ENCODE measurements at regions not wholly inside any gene's neighbourhood (a gene's known extent, or its start where the extent isn't known, plus 50 kb on each side); places are given as distances from the start of the nearest gene placed in this dataset.
"Not testable (repeated sequence)": the region's sequence is repeated elsewhere in the genome, so short reads cannot be mapped to it uniquely, and the experiment has no call there.

DNA sequence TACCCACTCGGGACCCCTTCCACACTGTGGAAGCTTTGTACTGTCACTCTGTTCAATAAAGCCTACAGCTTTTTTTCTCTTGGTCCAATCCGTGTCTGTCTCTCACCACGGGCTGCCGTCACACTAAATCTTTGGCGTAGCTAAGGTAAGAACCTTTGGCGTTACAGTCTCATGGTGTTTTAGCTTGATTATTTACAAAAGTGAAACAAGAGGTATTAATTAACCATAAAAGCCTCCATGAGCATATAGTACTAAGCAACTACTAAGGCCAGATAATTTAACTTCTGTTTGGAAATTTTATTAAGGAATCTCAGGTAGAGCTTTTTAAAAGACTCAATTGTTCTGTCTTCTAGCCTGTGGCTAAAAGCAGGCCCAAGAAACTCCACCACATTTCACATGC is 370.7 kb upstream of the TRPC7 start:
- TF ChIP-seq, protein P1, sequence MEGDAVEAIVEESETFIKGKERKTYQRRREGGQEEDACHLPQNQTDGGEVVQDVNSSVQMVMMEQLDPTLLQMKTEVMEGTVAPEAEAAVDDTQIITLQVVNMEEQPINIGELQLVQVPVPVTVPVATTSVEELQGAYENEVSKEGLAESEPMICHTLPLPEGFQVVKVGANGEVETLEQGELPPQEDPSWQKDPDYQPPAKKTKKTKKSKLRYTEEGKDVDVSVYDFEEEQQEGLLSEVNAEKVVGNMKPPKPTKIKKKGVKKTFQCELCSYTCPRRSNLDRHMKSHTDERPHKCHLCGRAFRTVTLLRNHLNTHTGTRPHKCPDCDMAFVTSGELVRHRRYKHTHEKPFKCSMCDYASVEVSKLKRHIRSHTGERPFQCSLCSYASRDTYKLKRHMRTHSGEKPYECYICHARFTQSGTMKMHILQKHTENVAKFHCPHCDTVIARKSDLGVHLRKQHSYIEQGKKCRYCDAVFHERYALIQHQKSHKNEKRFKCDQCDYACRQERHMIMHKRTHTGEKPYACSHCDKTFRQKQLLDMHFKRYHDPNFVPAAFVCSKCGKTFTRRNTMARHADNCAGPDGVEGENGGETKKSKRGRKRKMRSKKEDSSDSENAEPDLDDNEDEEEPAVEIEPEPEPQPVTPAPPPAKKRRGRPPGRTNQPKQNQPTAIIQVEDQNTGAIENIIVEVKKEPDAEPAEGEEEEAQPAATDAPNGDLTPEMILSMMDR (IDR thresholded peaks at IDR 0.05; ENCODE audit: low read depth, low read length): no peak
- no peak for TF ChIP-seq MYC (IDR thresholded peaks at IDR 0.05; ENCODE audit: low read depth, low read length)
- TF ChIP-seq, protein P2, sequence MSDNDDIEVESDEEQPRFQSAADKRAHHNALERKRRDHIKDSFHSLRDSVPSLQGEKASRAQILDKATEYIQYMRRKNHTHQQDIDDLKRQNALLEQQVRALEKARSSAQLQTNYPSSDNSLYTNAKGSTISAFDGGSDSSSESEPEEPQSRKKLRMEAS (IDR thresholded peaks at IDR 0.05; ENCODE audit: low read depth, low read length): no peak
- no peak for TF ChIP-seq POLR2A (IDR thresholded peaks at IDR 0.05; ENCODE audit: extremely low read depth, insufficient read length)
- no peak for DNase-seq (ENCODE audit: low read depth)

DNA sequence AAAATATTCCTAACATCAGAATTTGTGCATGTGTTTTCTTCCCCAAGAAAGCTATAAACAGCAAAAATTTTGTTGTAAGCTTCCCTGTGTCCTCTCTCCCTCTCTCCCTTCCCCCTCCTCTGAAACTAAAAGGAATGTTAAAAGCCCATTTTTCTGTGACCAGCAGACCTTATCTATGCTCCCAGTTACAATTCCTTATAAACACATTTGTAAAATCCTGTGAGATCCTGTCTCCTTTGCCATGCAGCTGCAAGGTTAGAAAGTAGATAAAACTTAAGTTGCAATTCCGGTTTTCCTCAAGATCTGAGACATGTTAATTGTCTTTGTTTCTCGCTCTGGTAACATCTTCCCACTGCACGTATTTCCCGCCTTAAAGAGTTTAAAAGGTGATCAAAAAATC is 370.3 kb upstream of the TRPC7 start:
- H3K4me3 ChIP-seq (ENCODE audit: low read depth, low read length); DNase-seq (ENCODE audit: low read depth): not testable (repeated sequence)

More for the DNA sequence above, 370.7 kb upstream of the TRPC7 start:
- H3K4me3 ChIP-seq (ENCODE audit: low read depth, low read length): no peak overlapping the region

DNA sequence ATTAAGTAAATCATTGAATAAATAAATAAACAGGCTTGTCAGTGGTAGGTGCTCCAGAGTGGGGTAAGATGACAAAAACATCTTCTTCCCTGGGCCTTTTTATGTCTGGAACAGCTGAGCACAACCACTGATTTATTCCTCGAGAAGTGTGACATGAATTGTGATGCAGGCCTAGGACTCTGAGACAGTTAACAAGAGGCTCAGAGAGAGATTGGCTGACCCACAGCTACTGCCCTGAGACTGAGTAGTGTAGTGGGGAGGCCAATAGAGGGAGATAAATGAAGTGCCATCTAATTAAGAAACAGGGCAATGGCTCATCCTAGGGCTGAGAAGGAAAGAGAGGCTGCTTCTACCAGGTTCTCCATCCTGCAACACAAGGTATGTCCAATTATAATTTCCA is 369.3 kb upstream of the TRPC7 start:
- no peak overlapping the region for H3K4me3 ChIP-seq (ENCODE audit: low read depth, low read length)
- no peak for DNase-seq (ENCODE audit: low read depth)
- no peak for TF ChIP-seq MYC (IDR thresholded peaks at IDR 0.05; ENCODE audit: low read depth, low read length)
- no peak for TF ChIP-seq POLR2A (IDR thresholded peaks at IDR 0.05; ENCODE audit: extremely low read depth, insufficient read length)
- TF ChIP-seq, protein P1 (IDR thresholded peaks at IDR 0.05; ENCODE audit: low read depth, low read length): no peak
- TF ChIP-seq, protein P2 (IDR thresholded peaks at IDR 0.05; ENCODE audit: low read depth, low read length): no peak

DNA sequence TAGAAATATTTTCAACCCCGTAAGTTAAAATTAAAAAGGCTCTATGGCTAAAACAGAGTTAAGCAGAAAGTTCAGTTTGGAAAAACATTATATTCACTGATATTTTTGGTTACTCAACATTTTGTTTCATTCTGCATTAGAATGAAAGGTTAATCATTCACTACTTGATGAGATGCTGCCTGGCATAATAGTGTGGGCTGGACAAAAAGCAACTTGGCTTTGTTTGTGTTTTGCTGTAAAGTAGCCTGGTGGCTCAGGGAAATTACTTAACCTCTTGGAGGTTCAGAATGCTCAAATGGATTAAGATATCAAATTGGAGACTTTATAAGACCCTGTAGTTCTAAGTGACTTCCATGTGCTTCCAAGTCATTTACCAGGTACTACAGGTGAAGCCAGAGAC is 367.4 kb upstream of the TRPC7 start:
- no peak for DNase-seq (ENCODE audit: low read depth)
- H3K4me3 ChIP-seq (ENCODE audit: low read depth, low read length): no peak overlapping the region
- TF ChIP-seq, protein P1 (IDR thresholded peaks at IDR 0.05; ENCODE audit: low read depth, low read length): no peak
- TF ChIP-seq MYC (IDR thresholded peaks at IDR 0.05; ENCODE audit: low read depth, low read length): no peak
- TF ChIP-seq, protein P2 (IDR thresholded peaks at IDR 0.05; ENCODE audit: low read depth, low read length): no peak
- TF ChIP-seq POLR2A (IDR thresholded peaks at IDR 0.05; ENCODE audit: extremely low read depth, insufficient read length): no peak

DNA sequence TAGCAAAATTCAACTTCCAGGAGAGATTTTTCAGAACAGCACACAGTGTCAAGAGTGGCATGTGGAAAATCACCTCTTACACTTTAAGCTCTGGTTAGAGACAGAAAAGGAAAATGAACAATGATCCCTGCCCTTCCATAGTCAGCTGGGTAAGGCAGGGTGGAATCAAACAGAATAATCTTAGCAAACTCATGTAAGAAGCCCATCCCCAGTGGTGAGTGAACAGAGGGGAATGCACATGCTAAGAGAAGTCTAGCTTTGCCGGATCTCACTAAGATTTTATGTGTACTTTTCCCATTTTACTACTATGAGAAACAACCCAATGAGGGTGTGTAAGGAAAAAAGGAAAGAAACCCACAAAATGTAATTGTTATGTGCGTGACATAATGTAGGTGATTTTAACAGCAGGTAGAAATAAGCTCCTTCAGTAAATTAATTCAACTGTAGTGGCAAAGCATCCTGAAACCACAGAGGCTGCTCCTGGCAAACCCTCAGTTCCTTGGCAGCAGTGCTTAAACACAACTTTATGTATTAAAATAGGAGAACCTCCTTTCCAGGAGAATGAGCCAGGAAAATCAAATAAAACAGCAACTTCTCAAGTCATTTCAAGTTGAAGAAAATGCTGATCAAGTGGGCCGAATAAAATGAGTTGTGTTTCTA is 366.0 kb upstream of the TRPC7 start:
- TF ChIP-seq, protein P1 (IDR thresholded peaks at IDR 0.05; ENCODE audit: low read depth, low read length): no peak
- TF ChIP-seq POLR2A (IDR thresholded peaks at IDR 0.05; ENCODE audit: extremely low read depth, insufficient read length) (no peak), MYC (IDR thresholded peaks at IDR 0.05; ENCODE audit: low read depth, low read length) (no peak)
- TF ChIP-seq, protein P2 (IDR thresholded peaks at IDR 0.05; ENCODE audit: low read depth, low read length): no peak
- no peak for DNase-seq (ENCODE audit: low read depth)
- H3K4me3 ChIP-seq (ENCODE audit: low read depth, low read length): no peak overlapping the region

DNA sequence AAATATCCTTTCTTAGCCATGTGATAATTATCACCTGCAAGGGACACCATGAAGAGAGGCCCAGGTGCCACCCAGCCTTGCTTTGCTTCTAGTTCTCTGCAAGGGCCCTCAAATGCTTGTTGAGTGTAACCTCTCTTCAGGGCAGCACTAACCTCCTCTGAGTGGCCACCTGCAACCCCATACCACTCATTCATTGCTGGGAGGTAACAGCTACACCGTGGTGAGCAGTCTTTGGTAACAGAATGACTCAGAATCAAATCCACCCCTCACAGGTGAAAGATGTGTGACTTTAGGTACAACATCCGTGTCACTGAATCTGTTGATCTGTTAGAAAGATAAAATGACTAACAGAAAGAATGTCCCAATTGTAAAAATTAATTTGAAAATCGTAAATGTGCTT is 365.1 kb upstream of the TRPC7 start:
- TF ChIP-seq, protein P1 (IDR thresholded peaks at IDR 0.05; ENCODE audit: low read depth, low read length): no peak
- TF ChIP-seq POLR2A (IDR thresholded peaks at IDR 0.05; ENCODE audit: extremely low read depth, insufficient read length) (no peak), MYC (IDR thresholded peaks at IDR 0.05; ENCODE audit: low read depth, low read length) (no peak)
- TF ChIP-seq, protein P2 (IDR thresholded peaks at IDR 0.05; ENCODE audit: low read depth, low read length): no peak
- no peak overlapping the region for H3K4me3 ChIP-seq (ENCODE audit: low read depth, low read length)
- no peak for DNase-seq (ENCODE audit: low read depth)

Data from NB4 (cell line).